DLD1 (cell line): ENCODE measurements at regions not wholly inside any gene's neighbourhood (a gene's known extent, or its start where the extent isn't known, plus 50 kb on each side); places are given as distances from the start of the nearest gene placed in this dataset.
"Not testable (repeated sequence)": the region's sequence is repeated elsewhere in the genome, so short reads cannot be mapped to it uniquely, and the experiment has no call there.

ENCODE experiments used
- in situ Hi-C: cut with HindIII; loops from 2 replicates; pipeline ENCODE4 v1.10.0; 2017; ENCODE audit warnings: low sequenced_read_pairs

- in situ Hi-C loops = no loop called here
These were observed 531.0 kb upstream of the ZFP42 start for GRCh38 chr4:187464573-187464972.

GRCh38 chr4:187467224-187467623 is 528.3 kb upstream of the ZFP42 start:
- in situ Hi-C loops = no loop called here

- in situ Hi-C loops = no loop called here
These were observed 525.9 kb upstream of the ZFP42 start for GRCh38 chr4:187469627-187470026.

- in situ Hi-C loops = no loop called here
These were observed 525.5 kb upstream of the ZFP42 start for GRCh38 chr4:187470061-187470460.

GRCh38 chr4:187474238-187474637 is 521.3 kb upstream of the ZFP42 start:
- in situ Hi-C loops = no loop called here

GRCh38 chr4:187475901-187476300 is 519.7 kb upstream of the ZFP42 start:
- in situ Hi-C loops = no loop called here

GRCh38 chr4:187477224-187477623 is 518.3 kb upstream of the ZFP42 start:
- in situ Hi-C loops = no loop called here

- in situ Hi-C loops = no loop called here
These were observed 517.1 kb upstream of the ZFP42 start for GRCh38 chr4:187478292-187479140.

- in situ Hi-C loops = no loop called here
These were observed 516.1 kb upstream of the ZFP42 start for GRCh38 chr4:187479511-187479910.

GRCh38 chr4:187480146-187481145 is 515.1 kb upstream of the ZFP42 start:
- in situ Hi-C loops = no loop called here

- in situ Hi-C loops = no loop called here
These were observed 511.4 kb upstream of the ZFP42 start for GRCh38 chr4:187484186-187484585.

GRCh38 chr4:187485676-187486075 is 509.9 kb upstream of the ZFP42 start:
- in situ Hi-C loops = no loop called here

- in situ Hi-C loops = no loop called here
These were observed 504.3 kb upstream of the ZFP42 start for GRCh38 chr4:187491286-187491685.

GRCh38 chr4:187491959-187492358 is 503.6 kb upstream of the ZFP42 start:
- in situ Hi-C loops = no loop called here

GRCh38 chr4:187493661-187494060 is 501.9 kb upstream of the ZFP42 start:
- in situ Hi-C loops = no loop called here

GRCh38 chr4:187499956-187500355 is 495.6 kb upstream of the ZFP42 start:
- in situ Hi-C loops = no loop called here

GRCh38 chr4:187500796-187501195 is 494.8 kb upstream of the ZFP42 start:
- in situ Hi-C loops = no loop called here

- in situ Hi-C loops = no loop called here
These were observed 493.8 kb upstream of the ZFP42 start for GRCh38 chr4:187501731-187502130.

- in situ Hi-C loops = no loop called here
These were observed 490.4 kb upstream of the ZFP42 start for GRCh38 chr4:187504974-187505797.

GRCh38 chr4:187505798-187506141 is 489.8 kb upstream of the ZFP42 start:
- in situ Hi-C loops = not testable (repeated sequence)

- in situ Hi-C loops = no loop called here
These were observed 479.3 kb upstream of the ZFP42 start for GRCh38 chr4:187516224-187516623.
